K562 (cell line): ENCODE measurements at regions not wholly inside any gene's neighbourhood (a gene's known extent, or its start where the extent isn't known, plus 50 kb on each side); places are given as distances from the start of the nearest gene placed in this dataset.

Experiments used
- ATAC-seq: fragments of 200-7000 bp; cut with Tn5 transposase; 3 replicates; pipeline ENCODE4 v1.9.1; 2020; ENCODE audit warnings: moderate library complexity
- BruUV-seq: library from RNA; stranded (reverse); fragments of 400-500 nt; replicated peaks from 2 replicates; lab custom pipeline; 2021; lab: Mats Ljungman, UMichigan
- CTCF ChIA-PET: fragments of 300-600 bp; formaldehyde crosslinking; extraction: SDS; loops from one replicate; lab custom pipeline; 2021; ENCODE audit warnings: low intra/inter-chr PET ratio; lab: Yijun Ruan, JAX
- POLR2A ChIA-PET: fragments of 300-600, 350-650 bp; sonication (Branson Sonifier 250); formaldehyde crosslinking; extraction: SDS; loops from one replicate; lab custom pipeline; 2021; ENCODE audit warnings: antibody characterized with exemption, inconsistent platforms; lab: Yijun Ruan, JAX
- DNase-seq, 4 experiments: peaks; one replicate each; pipeline versions ENCODE4 v3.0.0 to v3.0.0-alpha.2; 2011 to 2018; ENCODE audit warnings: low spot score in 3 of 4, mixed read lengths in 3 of 4; ENCODE audit errors: extremely low read depth in 1 of 4
- FAIRE-seq: peaks from 2 replicates; lab custom pipeline; 2011; peaks lifted over from hg19 to GRCh38; lab: Jason Lieb, UNC
- H2AFZ ChIP-seq: 2 replicates; pipeline ENCODE4 v1.6.0; 2011; ENCODE audit warnings: low read depth, low read length, control low read depth, inconsistent platforms
- H3K27ac ChIP-seq: fragments of 200-600 bp; 3 replicates; pipeline ENCODE4 v1.8.0; 2011; ENCODE audit warnings: low read depth, mild to moderate bottlenecking, control low read depth, inconsistent platforms, low read length, moderate library complexity, mixed read lengths; ENCODE audit errors: extremely low read depth
- H3K27me3 ChIP-seq, 2 experiments: fragments of 300-600 bp in 1 of 2; 2 replicates in 1 of 2; 3 replicates in 1 of 2; pipeline versions ENCODE4 v1.6.0 to v1.8.0; 2011; ENCODE audit warnings: inconsistent platforms in 2 of 2, low read length in 2 of 2, mild to moderate bottlenecking in 1 of 2, mixed read lengths in 1 of 2, moderate library complexity in 1 of 2; ENCODE audit not compliant: control insufficient read depth in 2 of 2, insufficient read depth in 2 of 2
- H3K36me3 ChIP-seq: fragments of 300-600 bp; 3 replicates; pipeline ENCODE4 v1.8.0; 2011; ENCODE audit warnings: mild to moderate bottlenecking, low read length, inconsistent platforms; ENCODE audit not compliant: control insufficient read depth, insufficient read depth
- H3K4me1 ChIP-seq, 2 experiments: fragments of 200-600 bp in 1 of 2; replicated peaks in 1 of 2; 2 replicates in 1 of 2; 3 replicates in 1 of 2; pipeline versions ENCODE4 v1.5.1 to v1.8.0; 2011; ENCODE audit warnings: inconsistent platforms in 2 of 2, low read length in 2 of 2, mild to moderate bottlenecking in 1 of 2, mixed read lengths in 1 of 2, moderate library complexity in 1 of 2; ENCODE audit not compliant: control insufficient read depth in 2 of 2, insufficient read depth in 2 of 2
- H3K4me2 ChIP-seq: 2 replicates; pipeline ENCODE4 v1.6.1; 2011; ENCODE audit warnings: low read length, control low read depth, inconsistent platforms, mixed read lengths; ENCODE audit not compliant: insufficient read depth
- H3K4me3 ChIP-seq: fragments of 200-600 bp; sonication (generic), shearing (Covaris generic); 2 replicates; pipeline ENCODE4 v1.5.1; 2016; ENCODE audit warnings: control low read depth, inconsistent platforms
- H3K79me2 ChIP-seq: fragments of 200-600 bp; 3 replicates; pipeline ENCODE4 v1.8.0; 2011; ENCODE audit warnings: low read length, inconsistent platforms; ENCODE audit not compliant: control insufficient read depth, insufficient read depth
- H3K9ac ChIP-seq, 2 experiments: 2 replicates each; pipeline versions ENCODE4 v1.6.0 to v1.6.1; 2011; ENCODE audit warnings: low read depth in 2 of 2, low read length in 2 of 2, control low read depth in 1 of 2, inconsistent platforms in 1 of 2, mild to moderate bottlenecking in 1 of 2, mixed read lengths in 1 of 2; ENCODE audit not compliant: insufficient read depth in 1 of 2
- H3K9me1 ChIP-seq: one replicate; pipeline ENCODE4 v1.6.0; 2011; ENCODE audit warnings: inconsistent platforms, mild to moderate bottlenecking, low read length, moderate library complexity; ENCODE audit not compliant: control insufficient read depth, insufficient read depth
- H3K9me3 ChIP-seq: replicated peaks from 2 replicates; pipeline ENCODE4 v1.5.1; 2011; ENCODE audit warnings: low read depth, low read length, inconsistent platforms; ENCODE audit not compliant: control insufficient read depth, insufficient read depth
- H4K20me1 ChIP-seq: replicated peaks from 2 replicates; pipeline ENCODE4 v1.6.1; 2011; ENCODE audit warnings: low read length, inconsistent platforms, mixed read lengths; ENCODE audit not compliant: control insufficient read depth, insufficient read depth
- CBFA2T2 ChIP-seq: fragments of 450-650 bp; conservative IDR thresholded peaks from 2 replicates; pipeline ENCODE4 v1.6.1; 2017; ENCODE audit warnings: mild to moderate bottlenecking
- FOXJ3 ChIP-seq: sonication (generic); formaldehyde crosslinking; IDR thresholded peaks from 2 replicates; pipeline ENCODE4 v1.4.0; 2020; ENCODE audit warnings: mild to moderate bottlenecking, missing genetic modification reagents
- HCFC1 ChIP-seq: IDR thresholded peaks from 2 replicates; pipeline ENCODE4 v1.6.1; 2012; ENCODE audit warnings: low read depth, low read length, improper control_type of control experiment
- ILK ChIP-seq: fragments of 450-650 bp; IDR thresholded peaks from 2 replicates; pipeline ENCODE4 v1.6.1; 2016; ENCODE audit warnings: missing genetic modification characterization, low read depth, mild to moderate bottlenecking, missing compliant biosample characterization, moderate library complexity, borderline replicate concordance
- KDM2B ChIP-seq: fragments of 250-450 bp; sonication (Bioruptor Pico); IDR thresholded peaks from 2 replicates; pipeline ENCODE4 v1.8.0; 2021; ENCODE audit warnings: mild to moderate bottlenecking, moderate library complexity
- KDM5B ChIP-seq: fragments of 200-600 bp; sonication (generic); IDR thresholded peaks from 2 replicates; pipeline ENCODE4 v1.6.1; 2012; ENCODE audit warnings: low read depth, mild to moderate bottlenecking, moderate library complexity, low read length, control low read depth, inconsistent platforms; ENCODE audit not compliant: insufficient replicate concordance
- NUFIP1 ChIP-seq: fragments of 450-650 bp; IDR thresholded peaks from 2 replicates; pipeline ENCODE4 v1.6.1; 2018; ENCODE audit not compliant: partially characterized antibody
- PPARD ChIP-seq: fragments of 250-450 bp; sonication (Bioruptor Pico); IDR thresholded peaks from 2 replicates; pipeline ENCODE4 v1.8.0; 2022; ENCODE audit warnings: inconsistent platforms, mild to moderate bottlenecking, moderate library complexity
- RBM39 ChIP-seq: fragments of 200-400 bp; formaldehyde crosslinking; optimal IDR thresholded peaks from 2 replicates; pipeline ENCODE3; 2018; ENCODE audit warnings: low read depth, low read length
- RFX5 ChIP-seq: IDR thresholded peaks from 2 replicates; pipeline ENCODE4 v1.6.1; 2011; ENCODE audit warnings: low read depth, mild to moderate bottlenecking, improper control_type of control experiment, low read length
- SIN3A ChIP-seq, 2 experiments: fragments of 150-350 bp in 1 of 2; IDR thresholded peaks; 2 replicates each; pipeline ENCODE4 v1.6.1; 2011 to 2016; ENCODE audit warnings: borderline replicate concordance in 2 of 2, low read depth in 2 of 2, low read length in 2 of 2, mild to moderate bottlenecking in 2 of 2, moderate library complexity in 2 of 2; ENCODE audit not compliant: control insufficient read depth in 1 of 2
- SLC30A9 ChIP-seq: fragments of 250-450 bp; sonication (Bioruptor Pico); IDR thresholded peaks from 2 replicates; pipeline ENCODE4 v1.8.0; 2022; ENCODE audit warnings: mild to moderate bottlenecking, moderate library complexity
- ZBTB49 ChIP-seq: sonication (generic); formaldehyde crosslinking; IDR thresholded peaks from 2 replicates; pipeline ENCODE4 v1.8.0; 2022; ENCODE audit warnings: missing genetic modification reagents, mild to moderate bottlenecking, borderline replicate concordance
- ZNF551 ChIP-seq: fragments of 250-450 bp; sonication (Bioruptor Pico); IDR thresholded peaks from 2 replicates; pipeline ENCODE4 v1.5.0; 2021; ENCODE audit warnings: mild to moderate bottlenecking, moderate library complexity
- WGBS: fragments of 100-300 bp; shearing (Covaris generic); methylation state at CpG from one replicate; pipeline ENCODE4 v1.1.6; 2016; ENCODE audit warnings: low coverage, mixed read lengths; ENCODE audit not compliant: insufficient coverage; ENCODE audit errors: missing lambda C conversion rate; 5-methylcytosine and 5-hydroxymethylcytosine counted together
- in situ Hi-C: fragments of 300-500 bp; cut with MboI; formaldehyde crosslinking; loops from 4 replicates; pipeline ENCODE4 v1.15.0; 2018; ENCODE audit warnings: inconsistent platforms, mixed read lengths
- intact Hi-C: fragments of 100-400 bp; cut with micrococcal nuclease; formaldehyde crosslinking; loops from 2 replicates; pipeline ENCODE4 v1.14.2; 2022

DNA sequence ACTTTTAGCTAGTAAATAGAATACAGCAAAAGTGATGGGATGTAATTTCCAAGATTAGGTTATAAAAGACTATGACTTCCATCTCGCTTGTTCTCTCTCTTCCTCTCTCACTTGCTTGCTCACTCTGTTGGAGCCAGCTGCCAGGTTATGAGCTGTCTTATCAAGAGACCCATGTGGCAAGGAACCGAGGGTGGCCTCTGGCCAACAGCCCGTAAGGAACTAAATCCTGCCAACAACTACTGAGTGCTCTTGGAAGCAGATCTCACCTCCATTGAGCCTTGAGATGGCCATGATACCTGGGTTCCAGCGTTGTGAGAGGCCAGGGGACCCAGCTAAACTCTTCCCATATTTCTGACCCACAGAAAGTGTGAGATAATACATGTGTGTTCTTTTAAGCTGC lies 636.1 kb downstream of the ACTL7B start:
- DNase-seq (no peak), FAIRE-seq (no peak), ATAC-seq (no peak)
- CTCF ChIA-PET, result no interaction called here
- H3K9ac ChIP-seq, result no peak overlapping the region
- no peaks in the 10 kb centered on the region for H3K4me1 ChIP-seq
- no peaks in the 10 kb centered on the region for H3K9me1 ChIP-seq
- no peaks in the 10 kb centered on the region for H3K9me3 ChIP-seq
- in situ Hi-C loops (no loop called here), intact Hi-C loops (no loop called here)
- no peak overlapping the region for H3K4me2 ChIP-seq
- WGBS, result 0% methylated on average over 4 of the region's 4 CpGs
- H3K27ac ChIP-seq, result no peak overlapping the region
- BruUV-seq, result no TSS peak
- TF ChIP-seq FOXJ3 (no peak), RFX5 (no peak), RBM39 (no peak), KDM2B (CRISPR knock-in tag) (no peak), NUFIP1 (no peak)
- no peaks in the 10 kb centered on the region for H3K36me3 ChIP-seq
- H4K20me1 ChIP-seq, result no peaks in the 10 kb centered on the region
- H3K79me2 ChIP-seq, result no peaks in the 10 kb centered on the region
- H3K27me3 ChIP-seq, result peaks cover 0 to 8% of the 10 kb centered on the region in 2 experiments
- H2AFZ ChIP-seq, result no peak overlapping the region
- no peak overlapping the region for H3K4me3 ChIP-seq
- POLR2A ChIA-PET, result no interaction called here

- BruUV-seq, result no TSS peak
- intact Hi-C loops (no loop called here), in situ Hi-C loops (no loop called here)
- FAIRE-seq (no peak), ATAC-seq (no peak), DNase-seq (no peak)
- Histone ChIP-seq H2AFZ (no peak overlapping the region), H3K4me2 (no peak overlapping the region), H3K27ac (no peak overlapping the region), H3K36me3 (no peaks in the 10 kb centered on the region), H3K4me3 (no peak overlapping the region), H3K9me1 (no peaks in the 10 kb centered on the region), H3K79me2 (no peaks in the 10 kb centered on the region), H4K20me1 (no peaks in the 10 kb centered on the region), H3K9ac (no peak overlapping the region), H3K9me3 (no peaks in the 10 kb centered on the region), H3K27me3 (peaks cover 0 to 3% of the 10 kb centered on the region in 2 experiments; a peak in 4 of 5 replicates), H3K4me1 (no peaks in the 10 kb centered on the region)
- POLR2A ChIA-PET, result no interaction called here
- CTCF ChIA-PET, result no interaction called here
- WGBS, result 4% methylated on average over 12 of the region's 12 CpGs
- no peak for TF ChIP-seq SIN3A (IDR thresholded peaks at IDR 0.05; ENCODE audit: borderline replicate concordance in 2 of 2, control insufficient read depth in 1 of 2, low read depth in 2 of 2, low read length in 2 of 2)
- no peak for TF ChIP-seq ILK (tag)
- no peak for TF ChIP-seq HCFC1
- TF ChIP-seq SLC30A9 (CRISPR knock-in tag), result no peak
- TF ChIP-seq ZBTB49, result no peak
- TF ChIP-seq KDM5B, result no peak
- no peak for TF ChIP-seq PPARD (CRISPR knock-in tag)
- no peak for TF ChIP-seq CBFA2T2
- TF ChIP-seq ZNF551 (CRISPR knock-in tag), result no peak
Measured at GRCh38 chr9:108217431-108218349, 638.1 kb downstream of the ACTL7B start.
